Posterior vena cava (tissue), 2 donors: ENCODE measurements at regions not wholly inside any gene's neighbourhood (a gene's known extent, or its start where the extent isn't known, plus 50 kb on each side); places are given as distances from the start of the nearest gene placed in this dataset.

Source experiments
- DNase-seq: peaks from one replicate; pipeline ENCODE4 v3.0.0-alpha.2; 2020; ENCODE audit warnings: low spot score
- intact Hi-C, 2 donors: fragments of 100-400 bp; cut with DNase I; formaldehyde crosslinking; loops; one replicate each; pipeline versions ENCODE4 v1.14.1 to v1.14.2; 2022 to 2023
- donor health status: DM: yes; HTN: yes; CAD: no.
- donor health status: DM: yes; HTN: yes; CAD: no.

GRCh38 chr5:167557359-167557758 is 734.1 kb upstream of the WWC1 start:
- DNase-seq = no peak
- intact Hi-C loops = no loop called here

GRCh38 chr5:167561796-167562195 is 729.6 kb upstream of the WWC1 start:
- no peak for DNase-seq
- intact Hi-C loops = loop anchor here in 1 of 2 donors (2.0 kb wide), 1 partner anchor 23 kb away; no protein-coding TSS in a partner anchor

GRCh38 chr5:167564275-167564674 is 727.2 kb upstream of the WWC1 start:
- intact Hi-C loops = no loop called here
- DNase-seq = no peak

GRCh38 chr5:167565189-167565954 is 726.1 kb upstream of the WWC1 start:
- intact Hi-C loops = no loop called here
- no peak for DNase-seq

- intact Hi-C loops = no loop called here
- no peak for DNase-seq
Observed at GRCh38 chr5:167570431-167570830, 721.0 kb upstream of the WWC1 start.

- DNase-seq = no peak
- intact Hi-C loops = no loop called here
Observed at GRCh38 chr5:167571824-167572223, 719.6 kb upstream of the WWC1 start.

- intact Hi-C loops = no loop called here
- no peak for DNase-seq
Observed at GRCh38 chr5:167573370-167574127, 717.9 kb upstream of the WWC1 start.

- intact Hi-C loops = no loop called here
- DNase-seq = no peak
Observed at GRCh38 chr5:167574464-167574863, 717.0 kb upstream of the WWC1 start.

GRCh38 chr5:167575330-167575729 is 716.1 kb upstream of the WWC1 start:
- intact Hi-C loops = no loop called here
- no peak for DNase-seq

- no peak for DNase-seq
Observed at GRCh38 chr5:167576126-167576525, 715.3 kb upstream of the WWC1 start.

GRCh38 chr5:167576897-167577296 is 714.5 kb upstream of the WWC1 start:
- intact Hi-C loops = no loop called here
- DNase-seq = no peak

More at GRCh38 chr5:167576126-167576525, 715.3 kb upstream of the WWC1 start:
- intact Hi-C loops = no loop called here

GRCh38 chr5:167577616-167578015 is 713.8 kb upstream of the WWC1 start:
- DNase-seq = no peak

GRCh38 chr5:167578977-167579692 is 712.3 kb upstream of the WWC1 start:
- intact Hi-C loops = no loop called here
- DNase-seq = no peak

More at GRCh38 chr5:167577616-167578015, 713.8 kb upstream of the WWC1 start:
- intact Hi-C loops = no loop called here

- intact Hi-C loops = no loop called here
- no peak for DNase-seq
Observed at GRCh38 chr5:167579693-167580055, 711.8 kb upstream of the WWC1 start.

GRCh38 chr5:167580608-167581007 is 710.8 kb upstream of the WWC1 start:
- intact Hi-C loops = no loop called here
- DNase-seq = no peak

- intact Hi-C loops = no loop called here
- no peak for DNase-seq
Observed at GRCh38 chr5:167582283-167582682, 709.2 kb upstream of the WWC1 start.

- intact Hi-C loops = no loop called here
- no peak for DNase-seq
Observed at GRCh38 chr5:167582886-167583285, 708.6 kb upstream of the WWC1 start.

- intact Hi-C loops = no loop called here
- DNase-seq = no peak
Observed at GRCh38 chr5:167585184-167585583, 706.3 kb upstream of the WWC1 start.

- no peak for DNase-seq
Observed at GRCh38 chr5:167587772-167588437, 703.5 kb upstream of the WWC1 start.

GRCh38 chr5:167592114-167592513 is 699.3 kb upstream of the WWC1 start:
- no peak for DNase-seq
- intact Hi-C loops = no loop called here

More at GRCh38 chr5:167587772-167588437, 703.5 kb upstream of the WWC1 start:
- intact Hi-C loops = no loop called here
